Posterior vena cava (tissue), 2 donors: ENCODE measurements at regions not wholly inside any gene's neighbourhood (a gene's known extent, or its start where the extent isn't known, plus 50 kb on each side); places are given as distances from the start of the nearest gene placed in this dataset.
"Not testable (repeated sequence)": the region's sequence is repeated elsewhere in the genome, so short reads cannot be mapped to it uniquely, and the experiment has no call there.

Source experiments
- DNase-seq: peaks from one replicate; pipeline ENCODE4 v3.0.0-alpha.2; 2020; ENCODE audit warnings: low spot score
- intact Hi-C, 2 donors: fragments of 100-400 bp; cut with DNase I; formaldehyde crosslinking; loops; one replicate each; pipeline versions ENCODE4 v1.14.1 to v1.14.2; 2022 to 2023
- donor health status: DM: yes; HTN: yes; CAD: no.
- donor health status: DM: yes; HTN: yes; CAD: no.

DNA sequence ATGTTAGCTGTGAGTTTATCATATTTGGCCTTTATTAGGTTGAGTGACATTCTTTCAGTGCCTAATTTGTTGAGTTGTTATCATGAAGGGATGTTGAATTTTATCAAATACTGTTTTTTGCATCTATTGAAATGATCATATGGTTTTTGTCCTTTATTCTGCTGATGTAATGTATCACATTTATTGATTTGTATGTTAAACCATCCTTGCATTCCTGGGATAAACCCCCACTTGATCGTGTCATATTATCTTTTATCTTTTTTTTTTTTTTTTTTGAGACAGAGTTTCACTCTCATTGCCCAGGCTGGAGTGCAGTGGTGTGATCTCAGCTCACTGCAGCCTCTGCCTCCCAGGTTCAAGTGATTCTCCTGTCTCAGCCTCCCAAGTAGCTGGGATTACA lies 51.9 kb upstream of the MFGE8 start:
- DNase-seq, intact Hi-C loops: not testable (repeated sequence)

DNA sequence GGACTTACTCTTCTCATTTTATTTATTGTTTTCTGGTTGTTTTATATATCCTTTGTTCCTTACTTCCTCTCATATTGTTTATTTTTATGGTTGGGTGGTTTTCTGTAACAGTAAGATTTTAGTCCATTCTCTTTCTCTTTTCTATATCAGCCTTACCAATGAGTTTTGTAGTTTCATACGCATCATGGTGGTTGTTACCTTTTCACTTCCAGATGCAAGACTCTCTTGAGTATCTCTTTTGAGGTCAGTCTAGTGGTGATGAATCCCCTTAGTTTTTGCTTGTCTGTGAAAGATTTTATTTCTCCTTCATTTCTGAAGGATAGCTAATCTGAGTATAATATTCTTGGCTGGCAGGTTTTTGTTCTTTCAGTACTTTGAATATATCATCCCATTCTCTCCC lies 57.1 kb upstream of the MFGE8 start:
- intact Hi-C loops, result no loop called here
- no peak for DNase-seq

DNA sequence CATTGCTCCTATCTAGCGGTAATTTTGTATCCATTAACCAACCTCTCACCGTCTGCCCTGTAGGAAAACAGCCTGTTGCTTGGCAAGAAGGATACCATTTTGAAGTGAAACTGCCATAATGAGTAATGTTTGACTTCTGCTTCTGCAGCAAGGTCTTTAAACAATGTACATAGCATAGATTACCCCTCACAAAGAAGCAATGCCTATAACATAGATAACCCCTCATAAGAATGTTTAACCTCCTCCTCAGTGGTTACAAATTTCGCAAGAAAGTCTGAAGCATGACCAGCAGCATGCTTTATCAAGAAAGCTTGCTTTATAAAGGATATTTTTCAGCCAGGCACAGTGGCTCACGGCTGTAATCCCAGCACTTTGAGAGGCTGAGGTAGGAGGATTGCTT lies 61.2 kb upstream of the MFGE8 start:
- intact Hi-C loops, result no loop called here
- no peak for DNase-seq

DNA sequence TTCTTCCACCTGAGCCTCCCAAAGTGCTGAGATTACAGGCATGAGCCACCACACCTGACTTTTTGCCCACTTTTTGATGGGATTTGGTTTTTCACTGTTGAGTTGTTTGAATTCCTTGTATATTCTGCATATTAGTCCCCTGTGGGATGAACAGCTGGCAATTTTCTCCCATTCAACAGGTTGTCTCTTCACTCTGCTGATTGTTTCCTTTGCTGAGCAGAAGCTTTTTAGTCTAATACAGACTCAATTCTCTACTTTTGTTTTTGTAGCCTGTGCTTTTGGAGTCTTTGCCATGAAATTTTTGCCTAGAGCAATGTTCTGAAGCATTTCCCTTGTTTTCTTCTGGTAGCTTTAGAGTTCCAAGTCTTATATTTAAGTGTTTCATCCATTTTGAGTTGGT lies 62.7 kb upstream of the MFGE8 start:
- intact Hi-C loops, result no loop called here
- DNase-seq, result no peak

DNA sequence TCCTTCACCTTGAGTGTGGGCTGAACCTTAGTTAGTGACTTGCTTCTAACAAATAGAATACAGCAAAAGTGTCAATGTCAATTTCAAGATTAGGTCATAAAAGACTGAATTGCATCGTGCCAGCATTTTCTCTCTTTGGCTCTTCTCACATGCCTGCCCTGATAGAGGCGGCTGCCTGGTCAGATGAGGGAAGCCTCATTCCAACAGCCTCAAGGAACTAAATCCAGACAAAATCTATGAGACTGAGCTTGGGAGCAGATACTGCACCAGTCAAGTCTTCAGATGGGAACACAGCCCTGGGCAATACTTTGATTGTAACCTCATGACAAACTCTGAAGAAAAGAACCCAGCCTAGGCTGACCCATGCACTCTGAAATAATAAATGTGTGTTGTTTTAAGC lies 63.5 kb upstream of the MFGE8 start:
- DNase-seq, result no peak
- intact Hi-C loops, result no loop called here

DNA sequence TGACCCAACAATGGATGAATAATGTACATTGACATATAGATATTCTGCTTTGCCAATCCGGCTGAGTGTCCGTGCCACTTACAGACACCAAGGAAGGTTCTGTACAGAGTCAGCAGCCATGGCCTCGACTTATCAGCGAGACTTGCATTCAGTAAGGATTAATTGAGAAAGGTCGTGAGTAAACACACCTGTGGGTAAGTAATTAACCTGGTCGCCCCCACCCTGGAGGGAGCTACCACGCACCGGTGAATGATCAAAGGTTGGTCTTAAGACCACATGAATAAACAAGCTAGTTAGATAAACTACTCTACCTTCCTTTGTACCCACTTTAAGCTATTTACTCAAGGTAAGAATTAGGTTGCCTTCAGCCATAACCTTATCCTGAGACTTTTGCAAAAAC lies 66.5 kb upstream of the MFGE8 start:
- intact Hi-C loops, result no loop called here

DNA sequence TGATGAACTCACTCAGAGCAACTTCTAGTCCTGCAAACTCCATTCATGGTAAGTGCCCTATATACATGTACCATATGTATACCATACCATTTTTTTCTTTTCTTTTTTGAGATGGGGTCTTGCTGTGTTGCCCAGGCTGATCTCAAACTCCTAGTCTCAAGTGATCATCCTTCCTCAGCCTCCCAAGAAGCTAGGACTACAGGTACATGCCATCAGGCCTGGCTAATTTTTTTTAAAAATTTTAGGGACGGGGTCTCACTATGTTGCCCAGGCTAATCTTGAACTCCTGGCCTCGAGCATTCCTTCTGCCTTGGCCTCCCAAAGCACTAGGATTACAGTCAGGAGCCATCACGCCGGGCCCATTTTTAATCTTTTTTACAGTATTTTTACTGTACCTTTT lies 67.3 kb upstream of the MFGE8 start:
- no peak for DNase-seq
- intact Hi-C loops, result no loop called here

More for the DNA sequence above, 66.5 kb upstream of the MFGE8 start:
- DNase-seq, result no peak

DNA sequence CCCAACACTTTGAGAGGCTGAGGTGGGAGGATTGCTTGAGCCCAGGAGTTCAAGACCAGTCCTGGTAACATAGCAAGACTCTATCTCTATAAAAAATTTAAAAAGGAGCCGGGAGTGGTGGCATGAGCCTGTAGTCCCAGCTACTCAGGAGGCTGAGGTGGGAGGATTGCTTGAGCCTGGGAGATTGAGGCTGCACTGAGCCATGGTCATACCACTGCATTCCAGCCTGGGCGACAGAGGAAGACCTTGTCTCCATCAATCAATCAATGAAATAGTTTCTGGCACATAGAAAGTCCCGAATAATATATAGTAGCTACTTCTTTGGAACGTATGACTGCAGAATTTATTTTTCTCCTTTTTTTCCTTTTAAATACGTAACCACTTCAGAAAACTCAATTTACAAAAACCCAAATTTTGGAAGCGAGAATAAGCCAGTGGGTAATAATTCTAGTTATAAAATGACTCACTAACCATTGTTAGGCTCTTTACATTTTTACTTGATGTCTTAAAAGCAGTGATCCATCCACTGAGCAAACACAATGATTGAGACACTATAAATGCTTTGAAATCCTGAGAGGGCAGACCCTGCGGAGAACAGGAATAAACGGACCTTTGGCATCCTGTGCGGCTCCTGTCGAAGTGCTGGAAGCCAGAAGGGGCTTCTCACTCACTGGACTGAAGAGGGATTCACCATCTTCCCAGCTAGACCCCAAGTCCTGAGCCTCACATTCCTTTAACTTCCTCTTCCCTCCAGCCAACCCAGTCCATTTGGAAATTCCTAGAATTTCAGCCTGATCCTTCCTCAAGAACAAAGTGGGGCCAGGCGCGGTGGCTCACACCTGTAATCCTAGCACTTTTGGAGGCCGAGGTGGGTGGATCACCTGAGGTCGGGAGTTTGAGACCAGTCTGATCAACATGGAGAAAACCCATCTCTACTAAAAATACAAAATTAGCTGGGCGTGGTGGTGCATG lies 68.4 kb upstream of the MFGE8 start:
- no peak for DNase-seq
- intact Hi-C loops, result no loop called here

DNA sequence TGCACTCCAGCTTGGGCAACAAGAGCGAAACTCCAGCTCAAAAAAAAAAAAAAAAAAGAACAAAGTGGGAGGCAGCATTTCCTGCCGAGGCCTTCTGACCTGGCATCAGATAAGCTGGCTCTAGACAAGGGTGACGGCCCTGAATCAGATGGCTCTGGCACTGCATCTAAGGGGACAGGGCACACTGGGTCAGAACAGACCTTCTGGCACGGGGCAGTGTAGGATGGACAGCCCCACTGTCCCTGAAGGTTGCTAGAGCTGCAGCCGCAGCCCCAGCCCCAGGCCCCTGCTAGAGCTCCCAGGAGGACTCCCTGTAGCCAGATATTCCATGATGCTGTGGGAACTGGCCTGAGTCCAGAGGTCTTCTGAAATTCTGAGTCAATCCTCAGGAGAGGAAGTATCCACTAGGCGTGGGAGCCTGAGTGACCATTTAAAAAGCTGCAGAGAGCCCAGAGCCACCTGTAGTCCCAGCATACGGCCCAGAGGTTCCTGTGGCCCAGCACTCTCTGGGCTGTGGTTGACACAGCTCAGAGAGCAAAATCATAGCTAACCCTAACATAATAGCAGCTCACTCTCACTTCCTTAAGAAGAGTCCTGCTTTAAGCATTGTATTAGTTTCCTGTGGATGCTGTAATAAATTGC lies 69.2 kb upstream of the MFGE8 start:
- peak; percentile 88 for DNase-seq
- intact Hi-C loops, result no loop called here

DNA sequence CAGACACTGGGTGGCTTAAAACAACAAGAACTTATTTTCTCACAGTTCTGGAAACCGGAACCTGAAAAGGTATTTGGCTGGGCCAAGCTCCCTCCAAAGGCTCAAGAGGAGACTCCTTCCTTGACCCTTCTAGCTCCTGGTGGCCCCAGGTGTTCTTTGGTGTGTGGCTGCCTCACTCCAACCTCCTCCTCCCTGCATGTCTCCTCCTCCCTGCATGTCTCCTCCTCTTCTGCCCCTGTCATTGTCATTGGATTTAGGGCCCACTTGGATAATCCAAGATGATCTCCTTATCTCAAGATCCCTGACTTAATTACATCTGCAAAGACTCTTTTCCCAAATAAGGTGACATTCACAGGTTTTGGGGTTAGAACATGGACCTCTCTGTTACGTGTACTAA lies 69.8 kb upstream of the MFGE8 start:
- intact Hi-C loops, result no loop called here
- no peak for DNase-seq

DNA sequence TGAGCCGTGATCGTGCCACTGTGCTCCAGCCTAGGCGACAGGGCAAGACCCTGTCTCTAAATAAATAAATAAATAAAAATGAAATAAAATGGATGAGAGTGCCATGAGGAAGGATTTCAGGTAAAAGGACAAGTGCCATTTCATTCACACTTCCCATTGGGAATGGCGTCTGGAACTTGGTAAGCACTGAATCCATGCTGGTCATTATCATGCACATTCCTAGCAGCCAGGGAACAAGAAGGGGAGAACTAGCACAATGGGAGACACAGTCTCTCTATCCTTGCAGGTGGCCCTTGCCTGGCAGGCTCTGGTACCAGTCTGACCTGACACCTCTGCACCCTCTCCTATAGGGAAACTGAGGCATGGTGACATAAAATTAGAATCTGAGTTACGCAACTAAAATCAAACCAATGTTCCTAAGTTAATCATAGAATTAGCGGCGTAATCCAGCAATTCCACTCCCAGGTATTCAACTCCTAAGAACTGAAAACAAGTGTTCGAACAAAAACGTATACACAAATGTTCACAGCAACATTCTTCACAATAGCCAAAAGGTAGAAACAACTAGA lies 70.8 kb upstream of the MFGE8 start:
- DNase-seq, result no peak
- intact Hi-C loops, result no loop called here

DNA sequence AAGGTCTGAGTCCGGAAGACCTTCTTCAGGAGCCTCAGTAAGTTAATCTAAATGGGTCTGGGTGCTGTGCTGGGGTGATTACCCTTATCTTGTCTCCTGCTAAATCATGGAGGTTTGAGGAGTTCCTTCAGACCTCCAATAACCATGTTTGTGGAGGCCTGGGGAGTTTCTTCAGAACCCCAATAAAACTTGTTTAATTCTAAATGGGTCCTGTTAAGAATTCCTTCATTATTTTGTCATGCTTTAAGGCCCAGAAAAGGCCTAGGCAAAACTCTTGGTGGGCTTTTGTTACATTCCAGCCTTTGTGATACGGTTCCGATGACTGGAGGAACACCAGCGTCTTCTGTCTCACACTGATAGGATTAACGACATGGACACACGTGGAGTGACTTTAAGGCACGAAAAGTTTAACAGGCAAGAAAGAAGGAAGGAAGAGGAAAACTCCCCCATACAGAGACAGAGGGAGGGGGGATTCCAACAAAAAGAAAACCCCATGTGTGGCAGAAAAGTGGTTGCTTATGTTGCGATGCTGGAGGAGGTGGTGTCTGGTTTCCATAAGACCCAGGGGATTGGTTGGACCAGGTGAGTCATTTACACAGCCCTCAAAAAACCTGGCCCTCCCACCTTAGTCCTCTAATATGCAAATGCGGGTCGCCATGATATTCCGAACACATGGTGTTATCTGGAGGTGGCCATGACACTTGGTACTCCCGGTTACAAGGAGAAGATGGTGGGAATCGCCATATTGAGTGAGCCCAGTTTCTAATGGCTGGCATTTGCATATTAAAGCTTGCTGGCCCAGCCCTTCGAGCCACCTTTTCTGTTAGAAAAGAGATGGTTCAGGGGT lies 72.6 kb upstream of the MFGE8 start:
- DNase-seq, result no peak
- intact Hi-C loops, result no loop called here

DNA sequence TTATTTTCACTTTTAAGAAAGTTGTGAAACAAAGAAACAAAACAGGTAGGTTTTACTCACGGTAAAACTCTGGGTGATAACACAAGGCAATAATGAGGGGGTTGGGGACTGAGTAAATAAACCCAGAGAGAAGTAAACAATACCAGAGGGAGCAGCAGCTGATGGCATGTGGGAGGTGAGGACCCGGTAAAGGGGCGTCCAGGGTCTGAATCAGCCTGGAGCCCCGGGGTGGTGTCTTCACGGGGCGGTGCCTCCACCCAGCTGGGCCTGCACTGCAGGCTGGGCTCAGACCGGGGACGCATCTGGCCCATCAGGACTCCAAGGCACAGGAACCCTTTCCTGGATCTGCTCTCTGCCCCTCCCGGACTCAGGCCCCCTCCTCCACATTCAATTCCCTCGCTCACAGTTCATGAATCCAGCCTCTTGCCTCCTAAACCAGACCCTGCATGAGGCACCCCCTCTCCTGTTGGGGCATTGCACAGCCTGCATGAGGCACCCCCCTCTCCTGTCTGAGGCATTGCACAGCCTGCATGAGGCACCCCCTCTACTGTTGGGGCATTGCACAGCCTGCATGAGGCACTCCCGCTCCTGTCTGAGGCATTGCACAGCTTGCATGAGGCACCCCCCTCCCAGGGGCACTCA lies 73.9 kb upstream of the MFGE8 start:
- intact Hi-C loops, result no loop called here
- DNase-seq, result no peak

DNA sequence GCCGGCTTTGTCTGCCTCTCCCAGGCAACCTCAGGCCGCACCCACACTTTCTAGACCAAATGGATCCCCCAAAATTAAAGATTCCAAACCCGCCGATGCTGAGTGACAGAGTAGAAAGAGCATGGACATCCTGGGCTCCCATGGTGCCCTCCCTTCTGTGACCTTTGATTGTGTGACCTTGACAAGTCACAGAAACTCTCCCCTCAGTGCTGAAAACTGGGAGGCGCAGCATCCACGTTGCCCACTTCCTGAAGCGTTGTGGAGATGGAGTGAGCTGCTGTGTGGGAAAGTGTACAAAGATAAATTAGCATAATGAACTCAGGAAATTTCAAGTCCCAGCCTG lies 74.4 kb upstream of the MFGE8 start:
- no peak for DNase-seq
- intact Hi-C loops, result no loop called here

DNA sequence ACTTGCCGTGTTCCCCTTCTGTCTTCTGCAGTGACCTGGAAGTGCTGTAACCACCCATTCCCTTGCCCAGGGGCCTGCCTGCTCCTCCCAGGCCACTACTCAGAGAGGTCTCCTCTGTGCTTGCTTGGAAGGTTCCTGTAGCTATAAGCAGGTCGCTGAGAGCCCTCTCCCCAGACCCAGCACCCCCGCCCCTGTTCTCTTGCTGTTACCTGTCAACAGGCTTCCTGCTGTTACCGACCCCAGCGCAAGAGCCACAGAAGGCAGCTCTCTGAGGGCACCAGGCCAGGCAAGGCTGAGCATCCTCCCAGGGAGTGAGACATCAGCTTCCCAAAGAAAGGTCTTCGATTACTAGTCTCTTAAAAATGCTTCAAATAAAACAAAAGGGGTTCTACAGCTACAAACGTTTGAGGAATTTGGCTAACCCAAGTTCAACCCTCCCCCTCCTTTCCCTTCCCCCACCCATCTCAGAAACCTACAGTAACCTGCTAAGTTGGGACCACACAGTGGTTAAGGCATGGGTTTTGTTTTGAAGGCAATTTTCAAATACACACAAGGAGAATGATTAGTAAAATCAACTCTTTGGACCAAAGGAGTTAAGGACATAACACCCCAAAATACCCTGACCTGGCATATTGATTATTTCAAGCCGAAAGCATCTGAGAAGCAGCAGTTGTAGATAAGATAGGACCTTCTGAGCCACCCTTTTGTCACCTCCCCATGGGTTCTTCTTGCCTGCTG lies 74.9 kb upstream of the MFGE8 start:
- intact Hi-C loops, result no loop called here
- DNase-seq, result no peak

DNA sequence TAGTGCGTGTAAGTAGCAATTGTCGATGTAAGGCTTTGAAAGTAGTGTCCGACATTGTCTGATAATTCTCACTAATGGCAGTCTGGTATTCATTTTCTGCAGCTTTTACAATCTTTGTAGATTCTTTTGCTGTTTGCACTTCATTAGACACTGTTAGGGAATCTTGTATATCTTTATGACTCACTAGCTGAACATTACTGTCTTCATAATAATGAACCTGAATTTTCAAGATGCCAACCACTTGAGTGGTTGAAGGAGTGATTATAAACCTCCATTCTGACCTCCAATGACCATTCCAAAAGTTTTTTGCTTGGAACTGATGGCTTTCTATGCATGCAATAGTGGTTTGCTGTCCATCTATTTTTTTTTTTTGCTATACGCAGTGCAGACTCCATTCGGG lies 76.4 kb upstream of the MFGE8 start:
- intact Hi-C loops, result no loop called here

DNA sequence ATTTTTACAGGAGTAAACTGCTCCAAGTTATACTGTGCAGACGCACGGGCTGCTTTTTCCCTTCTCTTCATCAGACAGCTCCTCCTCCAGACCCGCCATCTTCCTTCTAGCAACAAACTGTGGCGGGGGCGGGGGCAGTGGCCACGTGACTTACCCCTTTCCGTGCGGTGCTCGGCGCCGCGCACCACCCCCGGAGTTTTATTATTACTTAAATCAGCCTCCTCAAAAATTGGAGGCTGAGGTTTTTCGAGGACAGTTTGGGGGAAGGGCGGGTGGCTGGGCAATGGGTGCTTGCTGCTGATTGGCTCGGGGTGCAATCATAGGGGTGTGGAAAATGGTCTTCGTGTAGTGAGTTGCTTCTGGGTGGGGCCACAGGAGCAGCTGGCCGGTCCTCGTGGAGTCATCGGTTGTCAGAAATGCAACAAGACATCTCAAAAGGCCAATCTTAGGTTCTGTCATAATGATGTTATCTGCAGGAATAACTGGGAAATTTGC lies 77.1 kb upstream of the MFGE8 start:
- no peak for DNase-seq
- intact Hi-C loops, result no loop called here

More for the DNA sequence above, 76.4 kb upstream of the MFGE8 start:
- no peak for DNase-seq

DNA sequence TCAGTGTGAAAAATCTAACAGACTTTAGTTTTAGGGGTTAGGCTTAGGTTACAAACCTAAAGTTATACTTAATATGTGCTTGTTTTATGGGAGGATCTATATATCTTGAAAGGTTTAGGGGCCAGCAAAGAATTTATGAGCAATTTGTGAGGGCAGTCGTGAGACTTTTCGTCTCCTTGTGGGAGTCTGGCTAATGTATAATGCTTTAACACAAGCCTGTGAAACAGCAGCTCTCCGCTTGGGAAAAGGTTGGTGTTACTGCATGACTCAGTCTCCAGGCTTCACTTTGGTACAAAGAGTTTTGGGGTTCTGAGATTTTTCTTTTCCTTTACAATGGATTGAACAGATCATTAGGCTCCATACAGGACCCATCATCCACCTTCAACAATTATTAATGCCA lies 79.0 kb upstream of the MFGE8 start:
- DNase-seq, result no peak
- intact Hi-C loops, result no loop called here
